ENCODE measurements at regions not wholly inside any gene's neighbourhood (a gene's known extent, or its start where the extent isn't known, plus 50 kb on each side); places are given as distances from the start of the nearest gene placed in this dataset.
"Not testable (repeated sequence)": the region's sequence is repeated elsewhere in the genome, so short reads cannot be mapped to it uniquely, and the experiment has no call there.

DNA sequence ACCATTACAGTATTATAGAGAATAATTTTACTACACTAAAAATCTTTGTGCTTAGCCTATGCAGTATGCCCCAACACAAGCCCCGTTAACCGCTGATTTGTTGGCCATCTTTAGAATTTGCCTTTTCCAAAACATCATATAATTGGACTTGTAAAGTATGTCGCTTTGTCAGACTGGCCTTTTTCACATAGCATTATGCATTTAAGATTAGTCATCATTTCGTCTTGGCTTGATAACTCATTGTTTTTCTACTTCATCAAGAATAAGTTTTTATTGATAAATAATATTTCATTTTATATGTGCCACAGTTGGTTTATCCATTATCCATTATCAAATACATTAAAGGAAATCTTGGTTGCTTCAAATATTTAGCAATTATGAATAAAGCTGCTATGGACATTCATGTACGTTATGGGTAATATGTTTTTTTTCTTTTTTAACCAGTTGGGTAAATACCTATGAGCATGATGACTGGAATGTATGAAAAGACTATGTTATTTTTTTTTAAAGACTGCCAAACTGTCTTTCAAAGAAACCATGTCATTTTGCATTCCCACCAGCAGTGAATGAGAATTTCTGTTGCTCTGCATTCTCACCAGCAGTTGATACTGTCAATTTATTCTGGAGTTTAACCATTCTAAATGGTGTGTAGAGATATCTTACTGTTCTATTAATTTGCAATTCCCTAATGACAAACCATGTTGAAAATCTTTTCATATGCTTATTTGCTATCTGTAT is 273.1 kb upstream of the KCND2 start:
- ChIA-PET POLR2A (no interaction called here), CTCF (no interaction called here)
- Histone ChIP-seq H3K27me3 (replicated peaks in 2 of 5; ENCODE audit: control insufficient read depth in 4 of 5, insufficient read depth in 5 of 5, low read length in 4 of 5) (no peaks in the 10 kb centered on the region), H3K9me3 (ENCODE audit: control extremely low read depth in 1 of 5, control insufficient read depth in 4 of 5, insufficient read depth in 2 of 5, low read depth in 1 of 5, low read length in 4 of 5) (no peaks in the 10 kb centered on the region), H3K4me3 (ENCODE audit: control insufficient read depth in 1 of 7, extremely low read depth in 1 of 7, insufficient read depth in 4 of 7, low read depth in 2 of 7, low read length in 6 of 7) (no peak overlapping the region), H3K4me1 (ENCODE audit: control extremely low read depth in 1 of 4, control insufficient read depth in 4 of 4, insufficient read depth in 4 of 4, low read length in 3 of 4) (no peaks in the 10 kb centered on the region), H3K27ac (ENCODE audit: insufficient read depth in 1 of 2, low read depth in 1 of 2, low read length in 2 of 2, poor library complexity in 1 of 2, severe bottlenecking in 2 of 2) (no peak overlapping the region), H3K36me3 (ENCODE audit: control insufficient read depth in 4 of 4, insufficient read depth in 4 of 4, low read length in 3 of 4) (no peaks in the 10 kb centered on the region)
- 93% methylated on average over 2 of the region's 5 CpGs for WGBS (ENCODE audit: insufficient coverage)
- DNase-seq = no peak

DNA sequence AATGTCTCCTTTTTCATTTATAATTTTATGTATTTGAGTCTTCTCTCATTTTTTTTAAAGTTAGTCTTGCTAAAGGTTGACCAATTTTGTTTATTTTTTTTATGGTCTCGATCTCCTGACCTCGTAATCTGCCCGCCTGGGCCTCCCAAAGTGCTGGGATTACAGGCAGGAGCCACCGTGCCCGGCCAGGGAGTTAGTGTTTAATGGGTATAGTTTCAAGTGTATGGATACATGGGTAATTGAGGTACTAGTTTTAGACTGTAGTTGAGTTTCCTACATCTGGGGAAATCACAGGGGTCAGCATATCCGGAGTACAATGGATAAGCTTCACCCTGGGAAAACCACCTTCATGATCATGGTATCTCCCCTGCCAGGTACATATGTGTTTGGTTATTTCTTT is 267.3 kb upstream of the KCND2 start:
- Histone ChIP-seq H3K4me1 (ENCODE audit: control extremely low read depth in 1 of 4, control insufficient read depth in 4 of 4, insufficient read depth in 4 of 4, low read length in 3 of 4) (no peaks in the 10 kb centered on the region), H3K27ac (ENCODE audit: insufficient read depth in 1 of 2, low read depth in 1 of 2, low read length in 2 of 2, poor library complexity in 1 of 2, severe bottlenecking in 2 of 2) (no peak overlapping the region), H3K27me3 (replicated peaks in 2 of 5; ENCODE audit: control insufficient read depth in 4 of 5, insufficient read depth in 5 of 5, low read length in 4 of 5) (no peaks in the 10 kb centered on the region), H3K9me3 (ENCODE audit: control extremely low read depth in 1 of 5, control insufficient read depth in 4 of 5, insufficient read depth in 2 of 5, low read depth in 1 of 5, low read length in 4 of 5) (no peaks in the 10 kb centered on the region), H3K4me3 (ENCODE audit: control insufficient read depth in 1 of 7, extremely low read depth in 1 of 7, insufficient read depth in 4 of 7, low read depth in 2 of 7, low read length in 6 of 7) (no peak overlapping the region), H3K36me3 (ENCODE audit: control insufficient read depth in 4 of 4, insufficient read depth in 4 of 4, low read length in 3 of 4) (no peaks in the 10 kb centered on the region)
- no peak for DNase-seq
- CTCF ChIA-PET = no interaction called here
- WGBS (ENCODE audit: insufficient coverage) = 94% methylated on average over 5 of the region's 6 CpGs
- POLR2A ChIA-PET = no interaction called here

- POLR2A ChIA-PET; DNase-seq; H3K9me3 ChIP-seq (ENCODE audit: control extremely low read depth in 1 of 5, control insufficient read depth in 4 of 5, insufficient read depth in 2 of 5, low read depth in 1 of 5, low read length in 4 of 5); H3K4me1 ChIP-seq (ENCODE audit: control extremely low read depth in 1 of 4, control insufficient read depth in 4 of 4, insufficient read depth in 4 of 4, low read length in 3 of 4); H3K27me3 ChIP-seq (replicated peaks in 2 of 5; ENCODE audit: control insufficient read depth in 4 of 5, insufficient read depth in 5 of 5, low read length in 4 of 5); CTCF ChIA-PET; H3K27ac ChIP-seq (ENCODE audit: insufficient read depth in 1 of 2, low read depth in 1 of 2, low read length in 2 of 2, poor library complexity in 1 of 2, severe bottlenecking in 2 of 2); H3K36me3 ChIP-seq (ENCODE audit: control insufficient read depth in 4 of 4, insufficient read depth in 4 of 4, low read length in 3 of 4); H3K4me3 ChIP-seq (ENCODE audit: control insufficient read depth in 1 of 7, extremely low read depth in 1 of 7, insufficient read depth in 4 of 7, low read depth in 2 of 7, low read length in 6 of 7): not testable (repeated sequence)
- 65% methylated on average over 3 of the region's 5 CpGs for WGBS (ENCODE audit: insufficient coverage)
These were observed 258.7 kb upstream of the KCND2 start for GRCh38 chr7:120014301-120014700.

GRCh38 chr7:120014925-120015465 is 258.0 kb upstream of the KCND2 start:
- Histone ChIP-seq H3K27ac (ENCODE audit: insufficient read depth in 1 of 2, low read depth in 1 of 2, low read length in 2 of 2, poor library complexity in 1 of 2, severe bottlenecking in 2 of 2) (no peak overlapping the region), H3K9me3 (ENCODE audit: control extremely low read depth in 1 of 5, control insufficient read depth in 4 of 5, insufficient read depth in 2 of 5, low read depth in 1 of 5, low read length in 4 of 5) (no peaks in the 10 kb centered on the region), H3K4me1 (ENCODE audit: control extremely low read depth in 1 of 4, control insufficient read depth in 4 of 4, insufficient read depth in 4 of 4, low read length in 3 of 4) (no peaks in the 10 kb centered on the region), H3K27me3 (replicated peaks in 2 of 5; ENCODE audit: control insufficient read depth in 4 of 5, insufficient read depth in 5 of 5, low read length in 4 of 5) (no peaks in the 10 kb centered on the region), H3K36me3 (ENCODE audit: control insufficient read depth in 4 of 4, insufficient read depth in 4 of 4, low read length in 3 of 4) (no peaks in the 10 kb centered on the region), H3K4me3 (ENCODE audit: control insufficient read depth in 1 of 7, extremely low read depth in 1 of 7, insufficient read depth in 4 of 7, low read depth in 2 of 7, low read length in 6 of 7) (no peak overlapping the region)
- WGBS (ENCODE audit: insufficient coverage) = 56% methylated on average over 3 of the region's 4 CpGs
- POLR2A ChIA-PET = no interaction called here
- no peak for DNase-seq
- CTCF ChIA-PET = no interaction called here

- Histone ChIP-seq H3K36me3 (ENCODE audit: control insufficient read depth in 4 of 4, insufficient read depth in 4 of 4, low read length in 3 of 4) (no peaks in the 10 kb centered on the region), H3K27ac (ENCODE audit: insufficient read depth in 1 of 2, low read depth in 1 of 2, low read length in 2 of 2, poor library complexity in 1 of 2, severe bottlenecking in 2 of 2) (no peak overlapping the region), H3K27me3 (replicated peaks in 2 of 5; ENCODE audit: control insufficient read depth in 4 of 5, insufficient read depth in 5 of 5, low read length in 4 of 5) (no peaks in the 10 kb centered on the region), H3K4me1 (ENCODE audit: control extremely low read depth in 1 of 4, control insufficient read depth in 4 of 4, insufficient read depth in 4 of 4, low read length in 3 of 4) (no peaks in the 10 kb centered on the region), H3K9me3 (ENCODE audit: control extremely low read depth in 1 of 5, control insufficient read depth in 4 of 5, insufficient read depth in 2 of 5, low read depth in 1 of 5, low read length in 4 of 5) (no peaks in the 10 kb centered on the region), H3K4me3 (ENCODE audit: control insufficient read depth in 1 of 7, extremely low read depth in 1 of 7, insufficient read depth in 4 of 7, low read depth in 2 of 7, low read length in 6 of 7) (no peak overlapping the region)
- CTCF ChIA-PET = no interaction called here
- POLR2A ChIA-PET = no interaction called here
- WGBS (ENCODE audit: insufficient coverage) = 91% methylated on average over 1 of the region's 1 CpG
- DNase-seq = no peak
These were observed 251.9 kb upstream of the KCND2 start for GRCh38 chr7:120021085-120021484.

DNA sequence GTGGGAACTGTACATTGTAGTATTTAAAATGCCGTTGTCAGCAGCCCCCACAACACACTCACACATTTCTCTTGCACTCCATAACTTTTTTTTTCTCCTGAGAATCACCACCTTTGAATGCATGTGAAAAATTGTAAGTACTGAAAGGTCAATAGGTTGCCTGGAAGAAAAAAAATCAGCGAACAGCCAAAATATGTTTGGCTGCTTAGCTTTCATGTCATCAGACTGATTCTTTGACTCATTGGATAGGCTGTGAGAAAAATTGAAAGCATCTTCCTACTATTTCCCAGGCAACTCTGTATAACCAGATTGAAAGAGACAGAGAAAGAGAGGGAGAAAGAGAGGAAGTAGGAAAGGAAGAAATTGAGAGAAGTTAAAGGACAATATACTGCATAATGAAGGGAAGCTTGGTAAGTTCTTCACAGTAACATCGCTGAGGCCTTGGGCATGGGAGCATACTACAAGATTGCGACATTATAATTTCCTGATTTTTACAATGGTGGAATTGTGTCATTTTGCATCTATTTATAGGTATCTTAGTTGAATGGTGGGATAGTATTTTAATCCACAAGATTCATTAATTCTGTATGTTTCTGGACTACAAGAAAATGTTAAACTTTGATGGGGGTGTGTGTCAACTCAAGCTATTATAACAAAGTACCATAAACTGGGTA is 249.3 kb upstream of the KCND2 start:
- Histone ChIP-seq H3K9me3 (ENCODE audit: control extremely low read depth in 1 of 5, control insufficient read depth in 4 of 5, insufficient read depth in 2 of 5, low read depth in 1 of 5, low read length in 4 of 5) (no peaks in the 10 kb centered on the region), H3K36me3 (ENCODE audit: control insufficient read depth in 4 of 4, insufficient read depth in 4 of 4, low read length in 3 of 4) (no peaks in the 10 kb centered on the region), H3K27ac (ENCODE audit: insufficient read depth in 1 of 2, low read depth in 1 of 2, low read length in 2 of 2, poor library complexity in 1 of 2, severe bottlenecking in 2 of 2) (no peak overlapping the region), H3K27me3 (replicated peaks in 2 of 5; ENCODE audit: control insufficient read depth in 4 of 5, insufficient read depth in 5 of 5, low read length in 4 of 5) (no peaks in the 10 kb centered on the region), H3K4me3 (ENCODE audit: control insufficient read depth in 1 of 7, extremely low read depth in 1 of 7, insufficient read depth in 4 of 7, low read depth in 2 of 7, low read length in 6 of 7) (no peak overlapping the region), H3K4me1 (ENCODE audit: control extremely low read depth in 1 of 4, control insufficient read depth in 4 of 4, insufficient read depth in 4 of 4, low read length in 3 of 4) (no peaks in the 10 kb centered on the region)
- 83% methylated on average over 2 of the region's 4 CpGs for WGBS (ENCODE audit: insufficient coverage)
- DNase-seq = no peak
- CTCF ChIA-PET = no interaction called here
- POLR2A ChIA-PET = no interaction called here

DNA sequence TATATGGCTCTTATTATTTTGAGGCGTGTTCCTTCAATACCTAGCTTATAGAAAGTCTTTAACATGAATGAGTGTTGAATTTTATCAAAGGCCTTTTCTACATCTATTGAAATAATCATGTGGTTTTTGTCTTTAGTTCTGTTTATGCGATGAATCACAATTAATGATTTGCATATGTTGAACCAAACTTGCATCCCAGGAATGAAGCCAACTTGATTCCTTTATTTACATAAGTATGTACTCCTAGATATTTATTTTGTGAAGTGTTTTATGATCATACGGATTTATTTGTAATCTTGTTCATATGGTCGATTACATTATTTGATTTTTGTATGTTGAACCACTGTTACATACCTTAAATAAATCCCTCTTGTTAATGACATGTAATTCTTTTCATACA is 244.3 kb upstream of the KCND2 start:
- H3K36me3 ChIP-seq (ENCODE audit: control insufficient read depth in 4 of 4, insufficient read depth in 4 of 4, low read length in 3 of 4) = no peaks in the 10 kb centered on the region
- no CpG with 5 or more reads among the region's 4 CpGs for WGBS (ENCODE audit: insufficient coverage)
- H3K9me3 ChIP-seq (ENCODE audit: control extremely low read depth in 1 of 5, control insufficient read depth in 4 of 5, insufficient read depth in 2 of 5, low read depth in 1 of 5, low read length in 4 of 5) = no peaks in the 10 kb centered on the region
- no peak overlapping the region for H3K4me3 ChIP-seq (ENCODE audit: control insufficient read depth in 1 of 7, extremely low read depth in 1 of 7, insufficient read depth in 4 of 7, low read depth in 2 of 7, low read length in 6 of 7)
- H3K27me3 ChIP-seq (replicated peaks in 2 of 5; ENCODE audit: control insufficient read depth in 4 of 5, insufficient read depth in 5 of 5, low read length in 4 of 5) = no peaks in the 10 kb centered on the region
- POLR2A ChIA-PET = no interaction called here
- CTCF ChIA-PET = no interaction called here
- H3K4me1 ChIP-seq (ENCODE audit: control extremely low read depth in 1 of 4, control insufficient read depth in 4 of 4, insufficient read depth in 4 of 4, low read length in 3 of 4) = no peaks in the 10 kb centered on the region
- no peak for DNase-seq
- no peak overlapping the region for H3K27ac ChIP-seq (ENCODE audit: insufficient read depth in 1 of 2, low read depth in 1 of 2, low read length in 2 of 2, poor library complexity in 1 of 2, severe bottlenecking in 2 of 2)
